DMS79 treated with DMSO at 0.1 percent for 48 hours (cell line): ENCODE measurements at regions not wholly inside any gene's neighbourhood (a gene's known extent, or its start where the extent isn't known, plus 50 kb on each side); places are given as distances from the start of the nearest gene placed in this dataset.

ENCODE experiments used
- DNase-seq: peaks from one replicate; lab custom pipeline; 2025; lab: John Stamatoyannopoulos, UW

- DNase-seq, result no peak
These were observed 64.3 kb upstream of the RNU6ATAC start for GRCh38 chr9:134228649-134229048.

- DNase-seq, result peak; percentile 43
These were observed 65.2 kb upstream of the RNU6ATAC start for GRCh38 chr9:134229466-134230091.

- peak; percentile 36 for DNase-seq
These were observed 66.0 kb upstream of the RNU6ATAC start for GRCh38 chr9:134230092-134230941.

GRCh38 chr9:134230942-134231325, 66.6 kb upstream of the RNU6ATAC start:
- no peak for DNase-seq

- peak; percentile 20 for DNase-seq
These were observed 67.0 kb upstream of the RNU6ATAC start for GRCh38 chr9:134231330-134231745.

GRCh38 chr9:134231767-134232166, 67.4 kb upstream of the RNU6ATAC start:
- DNase-seq, result no peak

- no peak for DNase-seq
These were observed 68.7 kb upstream of the RNU6ATAC start for GRCh38 chr9:134233022-134233421.

- peak; percentile 66 for DNase-seq
These were observed 69.8 kb upstream of the RNU6ATAC start for GRCh38 chr9:134234001-134234660.

- no peak for DNase-seq
These were observed 70.5 kb upstream of the RNU6ATAC start for GRCh38 chr9:134234687-134235359.

GRCh38 chr9:134235366-134235765, 71.0 kb upstream of the RNU6ATAC start:
- no peak for DNase-seq

GRCh38 chr9:134236001-134236421, 71.6 kb upstream of the RNU6ATAC start:
- DNase-seq, result no peak

- no peak for DNase-seq
These were observed 72.7 kb upstream of the RNU6ATAC start for GRCh38 chr9:134236935-134237629.

GRCh38 chr9:134237630-134238265, 73.4 kb upstream of the RNU6ATAC start:
- no peak for DNase-seq

- no peak for DNase-seq
These were observed 75.0 kb upstream of the RNU6ATAC start for GRCh38 chr9:134239130-134239903.

GRCh38 chr9:134239939-134240338, 75.6 kb upstream of the RNU6ATAC start:
- no peak for DNase-seq

GRCh38 chr9:134240361-134240760, 76.0 kb upstream of the RNU6ATAC start:
- DNase-seq, result peak; percentile 69

GRCh38 chr9:134242706-134243105, 78.3 kb upstream of the RNU6ATAC start:
- no peak for DNase-seq

- no peak for DNase-seq
These were observed 79.6 kb upstream of the RNU6ATAC start for GRCh38 chr9:134243778-134244467.

GRCh38 chr9:134245179-134245578, 80.8 kb upstream of the RNU6ATAC start:
- DNase-seq, result no peak
